Activated effector memory CD4-positive, alpha-beta T cell treated with Interleukin-2 at 50 U/mL for 16 hours (primary cell): ENCODE measurements at regions not wholly inside any gene's neighbourhood (a gene's known extent, or its start where the extent isn't known, plus 50 kb on each side); places are given as distances from the start of the nearest gene placed in this dataset.

Experiments used
- DNase-seq: peaks from one replicate; pipeline ENCODE4 v3.0.0-alpha.2; 2020

- no peak for DNase-seq
These were observed 233.7 kb downstream of the DSEL start for GRCh38 chr18:67282796-67283195.

GRCh38 chr18:67281746-67282145 is 234.8 kb downstream of the DSEL start:
- no peak for DNase-seq

GRCh38 chr18:67280486-67281242 is 235.9 kb downstream of the DSEL start:
- DNase-seq: no peak

GRCh38 chr18:67279988-67280387 is 236.5 kb downstream of the DSEL start:
- DNase-seq: no peak

- no peak for DNase-seq
These were observed 237.5 kb downstream of the DSEL start for GRCh38 chr18:67278984-67279383.

GRCh38 chr18:67276638-67277037 is 239.9 kb downstream of the DSEL start:
- no peak for DNase-seq

GRCh38 chr18:67273288-67273687 is 243.2 kb downstream of the DSEL start:
- DNase-seq: no peak

GRCh38 chr18:67269206-67269605 is 247.3 kb downstream of the DSEL start:
- no peak for DNase-seq

- no peak for DNase-seq
These were observed 248.0 kb downstream of the DSEL start for GRCh38 chr18:67268530-67268929.

- DNase-seq: no peak
These were observed 250.0 kb downstream of the DSEL start for GRCh38 chr18:67266246-67267237.

GRCh38 chr18:67265464-67266245 is 250.9 kb downstream of the DSEL start:
- DNase-seq: no peak

- no peak for DNase-seq
These were observed 254.5 kb downstream of the DSEL start for GRCh38 chr18:67261931-67262552.

- DNase-seq: no peak
These were observed 255.7 kb downstream of the DSEL start for GRCh38 chr18:67260841-67261240.

GRCh38 chr18:67250776-67251424 is 265.6 kb downstream of the DSEL start:
- DNase-seq: no peak

- DNase-seq: no peak
These were observed 272.5 kb downstream of the DSEL start for GRCh38 chr18:67243799-67244587.

- no peak for DNase-seq
These were observed 274.5 kb downstream of the DSEL start for GRCh38 chr18:67242001-67242400.

- no peak for DNase-seq
These were observed 275.2 kb downstream of the DSEL start for GRCh38 chr18:67241299-67241698.

GRCh38 chr18:67239826-67240225 is 276.7 kb downstream of the DSEL start:
- DNase-seq: no peak

- no peak for DNase-seq
These were observed 283.5 kb downstream of the DSEL start for GRCh38 chr18:67232991-67233390.

- DNase-seq: no peak
These were observed 284.1 kb downstream of the DSEL start for GRCh38 chr18:67232406-67232805.

GRCh38 chr18:67222887-67223286 is 293.6 kb downstream of the DSEL start:
- no peak for DNase-seq
